Loucy (cell line): ENCODE measurements at regions not wholly inside any gene's neighbourhood (a gene's known extent, or its start where the extent isn't known, plus 50 kb on each side); places are given as distances from the start of the nearest gene placed in this dataset.

Experiments used
- H2AFZ ChIP-seq: fragments of 200-600 bp; sonication (generic); 2 replicates; pipeline ENCODE4 v1.6.0; 2016; ENCODE audit warnings: antibody characterized with exemption, mild to moderate bottlenecking, low read length, moderate library complexity
- H3F3A ChIP-seq: fragments of 200-600 bp; 2 replicates; pipeline ENCODE4 v1.6.0; 2016; ENCODE audit warnings: antibody characterized with exemption, low read depth, mild to moderate bottlenecking
- H3K27me3 ChIP-seq: fragments of 200-600 bp; sonication (generic); 2 replicates; pipeline ENCODE4 v1.6.1; 2014; ENCODE audit warnings: low read length, mild to moderate bottlenecking; ENCODE audit not compliant: insufficient read depth, poor library complexity, severe bottlenecking
- H3K36me3 ChIP-seq: fragments of 200-600 bp; sonication (generic); 2 replicates; pipeline ENCODE4 v1.6.1; 2016; ENCODE audit warnings: low read length; ENCODE audit not compliant: insufficient read depth
- H3K4me1 ChIP-seq: fragments of 200-600 bp; sonication (generic); 2 replicates; pipeline ENCODE4 v1.5.1; 2014; ENCODE audit warnings: low read length, mild to moderate bottlenecking; ENCODE audit not compliant: insufficient read depth, poor library complexity, severe bottlenecking
- H3K4me2 ChIP-seq: fragments of 200-600 bp; sonication (generic); 2 replicates; pipeline ENCODE4 v1.6.0; 2014; ENCODE audit warnings: antibody characterized with exemption, low read length, low read depth, mild to moderate bottlenecking; ENCODE audit not compliant: poor library complexity, severe bottlenecking
- H3K4me3 ChIP-seq: fragments of 200-600 bp; sonication (generic); 2 replicates; pipeline ENCODE4 v1.5.1; 2014; ENCODE audit warnings: low read length, mild to moderate bottlenecking, mixed read lengths; ENCODE audit not compliant: poor library complexity, severe bottlenecking
- H3K79me2 ChIP-seq: fragments of 200-600 bp; sonication (generic); 2 replicates; pipeline ENCODE4 v1.6.1; 2014; ENCODE audit warnings: low read length; ENCODE audit not compliant: insufficient read depth
- H3K9ac ChIP-seq: fragments of 200-600 bp; sonication (generic); 2 replicates; pipeline ENCODE4 v1.6.0; 2014; ENCODE audit warnings: mild to moderate bottlenecking, low read depth, low read length, moderate library complexity; ENCODE audit not compliant: poor library complexity, severe bottlenecking
- H3K9me2 ChIP-seq: fragments of 200-600 bp; sonication (generic); replicated peaks from 2 replicates; pipeline ENCODE4 v1.6.1; 2016; ENCODE audit warnings: low read depth, low read length, mixed read lengths
- H3K9me3 ChIP-seq: fragments of 200-600 bp; sonication (generic); 2 replicates; pipeline ENCODE4 v1.6.1; 2014; ENCODE audit warnings: mild to moderate bottlenecking, antibody characterized with exemption, low read length, low read depth; ENCODE audit not compliant: insufficient read depth
- H4K20me1 ChIP-seq: fragments of 200-600 bp; sonication (generic); 2 replicates; pipeline ENCODE4 v1.6.0; 2014; ENCODE audit warnings: antibody characterized with exemption, low read length, mild to moderate bottlenecking; ENCODE audit not compliant: insufficient read depth, poor library complexity, severe bottlenecking
- EZH2phosphoT487 ChIP-seq: fragments of 200-600 bp; IDR thresholded peaks from 2 replicates; pipeline ENCODE4 v1.6.1; 2018; ENCODE audit warnings: antibody characterized with exemption, mild to moderate bottlenecking, moderate library complexity, borderline replicate concordance
- TF ChIP-seq, protein P1 (sequence below): fragments of 200-600 bp; sonication (generic); conservative IDR thresholded peaks from 2 replicates; pipeline ENCODE4 v1.5.1; 2014; ENCODE audit warnings: mild to moderate bottlenecking, antibody characterized with exemption, low read length

DNA sequence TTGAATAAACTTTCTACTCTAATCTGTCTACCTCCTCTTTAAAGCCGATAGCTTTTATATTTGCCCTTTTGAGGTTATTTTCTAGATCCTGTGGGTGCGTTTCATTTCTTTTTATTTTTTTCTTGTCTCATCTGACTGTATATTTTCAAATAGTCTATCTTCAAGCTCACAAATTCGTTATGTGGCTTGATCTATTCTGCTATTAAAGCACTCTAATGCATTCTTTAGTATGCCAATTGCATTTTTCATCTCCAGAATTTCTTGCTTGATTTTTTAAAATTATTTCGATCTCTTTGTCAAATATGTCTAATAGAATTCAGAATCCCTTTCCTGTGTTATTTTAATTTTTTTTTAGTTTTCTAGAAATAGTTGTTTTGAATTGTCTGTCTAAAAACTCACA, 172.4 kb downstream of the CYLC2 start:
- H3K79me2 ChIP-seq = no peaks in the 10 kb centered on the region

DNA sequence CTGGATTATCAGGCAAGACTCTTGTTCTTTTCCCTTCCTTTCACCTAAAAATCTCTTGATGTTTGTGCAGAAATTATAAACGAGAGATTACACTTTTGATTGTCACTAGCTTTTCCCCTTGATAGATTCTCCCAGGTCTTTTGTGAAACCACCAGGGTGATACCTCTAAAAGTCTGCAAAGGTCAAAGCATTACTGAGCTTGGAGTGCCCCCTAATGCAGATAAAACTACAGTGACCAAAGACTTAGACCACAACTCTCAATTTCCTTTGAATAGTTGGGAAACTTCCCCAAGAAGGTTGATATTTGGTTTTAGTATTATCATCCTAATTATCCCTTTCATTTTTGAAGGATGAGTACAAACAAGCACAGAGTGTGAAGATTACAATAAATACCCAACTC, 173.1 kb downstream of the CYLC2 start:
- no peaks in the 10 kb centered on the region for H3K4me1 ChIP-seq
- TF ChIP-seq, protein P1, sequence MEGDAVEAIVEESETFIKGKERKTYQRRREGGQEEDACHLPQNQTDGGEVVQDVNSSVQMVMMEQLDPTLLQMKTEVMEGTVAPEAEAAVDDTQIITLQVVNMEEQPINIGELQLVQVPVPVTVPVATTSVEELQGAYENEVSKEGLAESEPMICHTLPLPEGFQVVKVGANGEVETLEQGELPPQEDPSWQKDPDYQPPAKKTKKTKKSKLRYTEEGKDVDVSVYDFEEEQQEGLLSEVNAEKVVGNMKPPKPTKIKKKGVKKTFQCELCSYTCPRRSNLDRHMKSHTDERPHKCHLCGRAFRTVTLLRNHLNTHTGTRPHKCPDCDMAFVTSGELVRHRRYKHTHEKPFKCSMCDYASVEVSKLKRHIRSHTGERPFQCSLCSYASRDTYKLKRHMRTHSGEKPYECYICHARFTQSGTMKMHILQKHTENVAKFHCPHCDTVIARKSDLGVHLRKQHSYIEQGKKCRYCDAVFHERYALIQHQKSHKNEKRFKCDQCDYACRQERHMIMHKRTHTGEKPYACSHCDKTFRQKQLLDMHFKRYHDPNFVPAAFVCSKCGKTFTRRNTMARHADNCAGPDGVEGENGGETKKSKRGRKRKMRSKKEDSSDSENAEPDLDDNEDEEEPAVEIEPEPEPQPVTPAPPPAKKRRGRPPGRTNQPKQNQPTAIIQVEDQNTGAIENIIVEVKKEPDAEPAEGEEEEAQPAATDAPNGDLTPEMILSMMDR = peak; percentile 34; the same call in 1 of the 2 replicates
- TF ChIP-seq EZH2phosphoT487 = no peak
- H3K36me3 ChIP-seq = no peaks in the 10 kb centered on the region
- H3K27me3 ChIP-seq = no peaks in the 10 kb centered on the region
- no peaks in the 10 kb centered on the region for H4K20me1 ChIP-seq
- no peak overlapping the region for H3K9ac ChIP-seq
- H3F3A ChIP-seq = no peaks in the 10 kb centered on the region
- H3K4me2 ChIP-seq = no peak overlapping the region
- no peak overlapping the region for H2AFZ ChIP-seq
- no peaks in the 10 kb centered on the region for H3K79me2 ChIP-seq
- H3K9me3 ChIP-seq = peaks cover 5% of the 10 kb centered on the region; the same call in 1 of the 2 replicates
- no peak overlapping the region for H3K4me3 ChIP-seq
- no peaks in the 10 kb centered on the region for H3K9me2 ChIP-seq

More for the DNA sequence above, 172.4 kb downstream of the CYLC2 start:
- H3K4me3 ChIP-seq = no peak overlapping the region
- H3K4me1 ChIP-seq = no peaks in the 10 kb centered on the region
- H3K4me2 ChIP-seq = no peak overlapping the region
- H3K9ac ChIP-seq = no peak overlapping the region
- no peaks in the 10 kb centered on the region for H3K27me3 ChIP-seq
- no peaks in the 10 kb centered on the region for H3K36me3 ChIP-seq
- H2AFZ ChIP-seq = no peak overlapping the region
- H3K9me2 ChIP-seq = no peaks in the 10 kb centered on the region
- TF ChIP-seq, protein P1 = no peak
- no peak for TF ChIP-seq EZH2phosphoT487
- no peaks in the 10 kb centered on the region for H3F3A ChIP-seq
- H3K9me3 ChIP-seq = peaks cover 5% of the 10 kb centered on the region; the same call in 1 of the 2 replicates
- no peaks in the 10 kb centered on the region for H4K20me1 ChIP-seq

DNA sequence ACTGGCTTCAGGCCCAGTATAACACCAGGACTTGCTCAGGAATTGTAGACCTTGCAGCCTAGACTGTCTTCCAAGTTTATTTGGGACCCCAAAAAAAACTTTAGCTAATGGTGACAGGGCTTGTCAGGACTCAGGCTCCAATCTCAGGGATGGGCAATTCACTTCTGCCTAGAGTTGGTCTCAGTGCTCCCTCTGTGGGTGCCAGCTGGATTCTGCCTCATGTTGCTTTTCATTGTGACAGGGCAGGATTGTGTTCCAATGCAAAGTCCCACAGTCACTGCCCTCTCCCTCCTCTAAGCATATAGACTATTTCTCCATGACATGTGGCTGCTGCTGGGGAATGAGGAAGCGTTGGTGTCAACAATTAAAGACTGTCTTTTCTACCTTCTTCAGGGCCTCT, 174.7 kb downstream of the CYLC2 start:
- H2AFZ ChIP-seq = no peak overlapping the region
- no peaks in the 10 kb centered on the region for H3K79me2 ChIP-seq
- no peaks in the 10 kb centered on the region for H3K36me3 ChIP-seq
- peaks cover 5% of the 10 kb centered on the region; the same call in 1 of the 2 replicates for H3K9me3 ChIP-seq
- no peaks in the 10 kb centered on the region for H3K27me3 ChIP-seq
- no peak for TF ChIP-seq EZH2phosphoT487
- TF ChIP-seq, protein P1 = 0 out of 2 replicates have a peak, but pooled peaks have one; percentile 18
- H3F3A ChIP-seq = no peaks in the 10 kb centered on the region
- no peak overlapping the region for H3K4me3 ChIP-seq
- no peaks in the 10 kb centered on the region for H3K9me2 ChIP-seq
- no peak overlapping the region for H3K9ac ChIP-seq
- no peak overlapping the region for H3K4me2 ChIP-seq
- H4K20me1 ChIP-seq = no peaks in the 10 kb centered on the region
- no peaks in the 10 kb centered on the region for H3K4me1 ChIP-seq
